Keratinocyte (primary cell): ENCODE measurements at regions not wholly inside any gene's neighbourhood (a gene's known extent, or its start where the extent isn't known, plus 50 kb on each side); places are given as distances from the start of the nearest gene placed in this dataset.

Experiments used
- DNase-seq: peaks from one replicate; pipeline ENCODE4 v3.0.0-alpha.2; 2011; ENCODE audit warnings: low read depth, missing footprints, low spot score
- FAIRE-seq: peaks from 2 replicates; lab custom pipeline; 2011; peaks lifted over from hg19 to GRCh38; lab: Jason Lieb, UNC
- H2AFZ ChIP-seq: 2 replicates; pipeline ENCODE4 v1.6.0; 2012; ENCODE audit warnings: low read length, control low read depth, inconsistent platforms; ENCODE audit not compliant: control insufficient read depth
- H3K27ac ChIP-seq: 2 replicates; pipeline ENCODE4 v1.5.1; 2011; ENCODE audit warnings: low read length; ENCODE audit not compliant: control insufficient read depth, insufficient read depth
- H3K27me3 ChIP-seq: 3 replicates; pipeline ENCODE4 v1.6.0; 2011; ENCODE audit warnings: low read length; ENCODE audit not compliant: control insufficient read depth, insufficient read depth; ENCODE audit errors: extremely low read depth
- H3K36me3 ChIP-seq, 2 experiments: 2 replicates in 1 of 2; 3 replicates in 1 of 2; pipeline ENCODE4 v1.5.1; 2011; ENCODE audit warnings: low read length in 2 of 2, mild to moderate bottlenecking in 1 of 2; ENCODE audit not compliant: control insufficient read depth in 2 of 2, insufficient read depth in 2 of 2; ENCODE audit errors: extremely low read depth in 1 of 2
- H3K4me1 ChIP-seq: 3 replicates; pipeline ENCODE4 v1.5.1; 2011; ENCODE audit warnings: low read length; ENCODE audit not compliant: control insufficient read depth, insufficient read depth; ENCODE audit errors: extremely low read depth
- H3K4me2 ChIP-seq: 3 replicates; pipeline ENCODE4 v1.6.0; 2011; ENCODE audit warnings: low read depth, low read length; ENCODE audit not compliant: control insufficient read depth, insufficient read depth; ENCODE audit errors: extremely low read depth
- H3K4me3 ChIP-seq, 3 experiments: fragments of 200-600 bp in 1 of 3; sonication (generic) in 1 of 3; 2 replicates in 2 of 3; 3 replicates in 1 of 3; pipeline ENCODE4 v1.5.1; 2011 to 2016; ENCODE audit warnings: low read length in 3 of 3, mild to moderate bottlenecking in 3 of 3, control low read depth in 2 of 3, inconsistent platforms in 1 of 3, low read depth in 1 of 3, mixed read lengths in 1 of 3, mixed run types in 1 of 3, moderate library complexity in 1 of 3; ENCODE audit not compliant: control insufficient read depth in 2 of 3, insufficient read depth in 2 of 3; ENCODE audit errors: extremely low read depth in 1 of 3
- H3K79me2 ChIP-seq: 2 replicates; pipeline ENCODE4 v1.6.0; 2012; ENCODE audit warnings: low read length; ENCODE audit not compliant: control insufficient read depth, insufficient read depth
- H3K9ac ChIP-seq: 3 replicates; pipeline ENCODE4 v1.6.0; 2011; ENCODE audit warnings: low read length; ENCODE audit not compliant: control insufficient read depth, insufficient read depth; ENCODE audit errors: extremely low read depth
- H3K9me1 ChIP-seq: 3 replicates; pipeline ENCODE4 v1.6.0; 2011; ENCODE audit warnings: low read length; ENCODE audit not compliant: control insufficient read depth, insufficient read depth; ENCODE audit errors: extremely low read depth
- H3K9me3 ChIP-seq: 2 replicates; pipeline ENCODE4 v1.5.1; 2012; ENCODE audit warnings: low read depth, low read length; ENCODE audit not compliant: control insufficient read depth
- H4K20me1 ChIP-seq: 3 replicates; pipeline ENCODE4 v1.6.0; 2011; ENCODE audit warnings: low read length; ENCODE audit not compliant: control insufficient read depth, insufficient read depth; ENCODE audit errors: extremely low read depth
- CTCF ChIP-seq, 3 experiments: IDR thresholded peaks in 1 of 3; conservative IDR thresholded peaks in 1 of 3; optimal IDR thresholded peaks in 1 of 3; 2 replicates in 2 of 3; 3 replicates in 1 of 3; pipeline versions ENCODE3 to v1.5.1; 2011; ENCODE audit warnings: low read length in 3 of 3, mild to moderate bottlenecking in 3 of 3, moderate library complexity in 2 of 3, control low read depth in 1 of 3, inconsistent platforms in 1 of 3; ENCODE audit not compliant: insufficient read depth in 2 of 3; ENCODE audit errors: extremely low read depth in 1 of 3
- EZH2 ChIP-seq: IDR thresholded peaks from one replicate; pipeline ENCODE4 v1.6.1; 2012; ENCODE audit warnings: inconsistent platforms, mild to moderate bottlenecking, low read length, moderate library complexity
- dilution Hi-C: fragments of 300-500 bp; cut with MboI; formaldehyde crosslinking; loops from one replicate; pipeline ENCODE4 v1.7.0; 2020; ENCODE audit warnings: low sequenced_read_pairs; ENCODE audit not compliant: extremely low pct_ligation_motif_present

GRCh38 chr19:30864391-30865215 lies 484.6 kb downstream of the TSHZ3 start:
- dilution Hi-C loops = no loop called here
- FAIRE-seq = no peak

GRCh38 chr19:30862876-30863275 lies 486.4 kb downstream of the TSHZ3 start:
- dilution Hi-C loops = no loop called here
- no peak for TF ChIP-seq EZH2
- TF ChIP-seq CTCF (optimal IDR thresholded peaks at IDR 0.05 in 1 of 3, IDR thresholded peaks at IDR 0.05 in 1 of 3, conservative IDR thresholded peaks at IDR 0.05 in 1 of 3; ENCODE audit: extremely low read depth in 1 of 3, insufficient read depth in 2 of 3, low read length in 3 of 3) = no peak

More at GRCh38 chr19:30864391-30865215, 484.6 kb downstream of the TSHZ3 start:
- H3K4me3 ChIP-seq = no peak overlapping the region
- H3K27me3 ChIP-seq = no peaks in the 10 kb centered on the region
- no peaks in the 10 kb centered on the region for H4K20me1 ChIP-seq
- TF ChIP-seq EZH2 (no peak), CTCF (optimal IDR thresholded peaks at IDR 0.05 in 1 of 3, IDR thresholded peaks at IDR 0.05 in 1 of 3, conservative IDR thresholded peaks at IDR 0.05 in 1 of 3; ENCODE audit: extremely low read depth in 1 of 3, insufficient read depth in 2 of 3, low read length in 3 of 3) (no peak)
- no peaks in the 10 kb centered on the region for H3K36me3 ChIP-seq
- H2AFZ ChIP-seq = no peak overlapping the region
- no peak for DNase-seq
- no peaks in the 10 kb centered on the region for H3K4me1 ChIP-seq
- no peaks in the 10 kb centered on the region for H3K9me1 ChIP-seq
- no peak overlapping the region for H3K27ac ChIP-seq
- no peak overlapping the region for H3K9ac ChIP-seq
- H3K79me2 ChIP-seq = no peaks in the 10 kb centered on the region
- peaks cover 3% of the 10 kb centered on the region for H3K9me3 ChIP-seq
- H3K4me2 ChIP-seq = no peak overlapping the region

More at GRCh38 chr19:30862876-30863275, 486.4 kb downstream of the TSHZ3 start:
- H3K9ac ChIP-seq = no peak overlapping the region
- DNase-seq (no peak), FAIRE-seq (no peak)
- no peak overlapping the region for H2AFZ ChIP-seq
- H3K4me1 ChIP-seq = no peaks in the 10 kb centered on the region
- H3K36me3 ChIP-seq = no peaks in the 10 kb centered on the region
- H3K4me3 ChIP-seq = no peak overlapping the region
- no peaks in the 10 kb centered on the region for H3K79me2 ChIP-seq
- H3K9me1 ChIP-seq = no peaks in the 10 kb centered on the region
- no peaks in the 10 kb centered on the region for H3K27me3 ChIP-seq
- H4K20me1 ChIP-seq = no peaks in the 10 kb centered on the region
- peaks cover 3% of the 10 kb centered on the region for H3K9me3 ChIP-seq
- H3K4me2 ChIP-seq = no peak overlapping the region
- H3K27ac ChIP-seq = no peak overlapping the region
